Hepatocyte (in vitro differentiated cells): ENCODE measurements at regions not wholly inside any gene's neighbourhood (a gene's known extent, or its start where the extent isn't known, plus 50 kb on each side); places are given as distances from the start of the nearest gene placed in this dataset.

ENCODE experiments used
- EZH2 ChIP-seq: fragments of 200-600 bp; sonication (generic); IDR thresholded peaks from 2 replicates; pipeline ENCODE4 v1.6.1; 2016; ENCODE audit warnings: antibody characterized with exemption, mild to moderate bottlenecking, borderline replicate concordance
- EZH2phosphoT487 ChIP-seq: fragments of 200-600 bp; sonication (generic); IDR thresholded peaks from one replicate; pipeline ENCODE4 v1.6.1; 2018; ENCODE audit warnings: antibody characterized with exemption, mild to moderate bottlenecking, low read depth, moderate library complexity; ENCODE audit not compliant: unreplicated experiment, severe bottlenecking
- TF ChIP-seq, protein P1 (sequence below): fragments of 200-600 bp; sonication (generic); IDR thresholded peaks from 2 replicates; pipeline ENCODE4 v1.5.1; 2016; ENCODE audit warnings: antibody characterized with exemption, mild to moderate bottlenecking; ENCODE audit not compliant: poor library complexity

DNA sequence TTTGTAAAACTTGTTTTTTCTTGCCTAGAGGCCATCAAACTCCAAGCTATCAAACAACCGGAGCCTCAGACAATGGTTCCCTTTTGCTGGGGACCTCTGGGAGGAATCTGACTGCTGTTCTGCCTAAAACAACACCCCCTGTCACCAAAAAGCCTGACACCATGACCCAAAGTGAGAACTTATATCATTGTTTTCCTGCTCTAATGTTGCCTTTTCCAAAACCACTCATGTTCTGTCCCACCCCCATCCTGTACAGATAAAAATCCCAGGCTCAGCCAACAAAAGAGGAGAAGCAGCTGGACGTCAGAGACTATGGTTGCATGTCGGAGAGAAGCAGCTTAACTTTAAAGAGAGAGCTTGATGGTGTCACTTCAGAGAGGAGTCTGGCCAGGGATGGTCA lies 327.2 kb upstream of the CXADR start:
- TF ChIP-seq, protein P1, sequence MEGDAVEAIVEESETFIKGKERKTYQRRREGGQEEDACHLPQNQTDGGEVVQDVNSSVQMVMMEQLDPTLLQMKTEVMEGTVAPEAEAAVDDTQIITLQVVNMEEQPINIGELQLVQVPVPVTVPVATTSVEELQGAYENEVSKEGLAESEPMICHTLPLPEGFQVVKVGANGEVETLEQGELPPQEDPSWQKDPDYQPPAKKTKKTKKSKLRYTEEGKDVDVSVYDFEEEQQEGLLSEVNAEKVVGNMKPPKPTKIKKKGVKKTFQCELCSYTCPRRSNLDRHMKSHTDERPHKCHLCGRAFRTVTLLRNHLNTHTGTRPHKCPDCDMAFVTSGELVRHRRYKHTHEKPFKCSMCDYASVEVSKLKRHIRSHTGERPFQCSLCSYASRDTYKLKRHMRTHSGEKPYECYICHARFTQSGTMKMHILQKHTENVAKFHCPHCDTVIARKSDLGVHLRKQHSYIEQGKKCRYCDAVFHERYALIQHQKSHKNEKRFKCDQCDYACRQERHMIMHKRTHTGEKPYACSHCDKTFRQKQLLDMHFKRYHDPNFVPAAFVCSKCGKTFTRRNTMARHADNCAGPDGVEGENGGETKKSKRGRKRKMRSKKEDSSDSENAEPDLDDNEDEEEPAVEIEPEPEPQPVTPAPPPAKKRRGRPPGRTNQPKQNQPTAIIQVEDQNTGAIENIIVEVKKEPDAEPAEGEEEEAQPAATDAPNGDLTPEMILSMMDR: no peak
- no peak for TF ChIP-seq EZH2
- no peak for TF ChIP-seq EZH2phosphoT487
